HG03520 (cell line): ENCODE measurements at regions not wholly inside any gene's neighbourhood (a gene's known extent, or its start where the extent isn't known, plus 50 kb on each side); places are given as distances from the start of the nearest gene placed in this dataset.
"Not testable (repeated sequence)": the region's sequence is repeated elsewhere in the genome, so short reads cannot be mapped to it uniquely, and the experiment has no call there.

Source experiments
- ATAC-seq: cut with Tn5 transposase; IDR thresholded peaks from one replicate; pipeline ENCODE4 v1.9.1; 2021; ENCODE audit warnings: mild to moderate bottlenecking, moderate library complexity; ENCODE audit not compliant: unreplicated experiment

GRCh38 chr3:72660270-72661114 is 187.8 kb downstream of the SHQ1 start:
- no peak for ATAC-seq

GRCh38 chr3:72659596-72659995 is 188.6 kb downstream of the SHQ1 start:
- no peak for ATAC-seq

GRCh38 chr3:72659188-72659587 is 189.1 kb downstream of the SHQ1 start:
- ATAC-seq: no peak

GRCh38 chr3:72658466-72659100 is 189.7 kb downstream of the SHQ1 start:
- no peak for ATAC-seq

- ATAC-seq: no peak
These were observed 190.6 kb downstream of the SHQ1 start for GRCh38 chr3:72657666-72658065.

DNA sequence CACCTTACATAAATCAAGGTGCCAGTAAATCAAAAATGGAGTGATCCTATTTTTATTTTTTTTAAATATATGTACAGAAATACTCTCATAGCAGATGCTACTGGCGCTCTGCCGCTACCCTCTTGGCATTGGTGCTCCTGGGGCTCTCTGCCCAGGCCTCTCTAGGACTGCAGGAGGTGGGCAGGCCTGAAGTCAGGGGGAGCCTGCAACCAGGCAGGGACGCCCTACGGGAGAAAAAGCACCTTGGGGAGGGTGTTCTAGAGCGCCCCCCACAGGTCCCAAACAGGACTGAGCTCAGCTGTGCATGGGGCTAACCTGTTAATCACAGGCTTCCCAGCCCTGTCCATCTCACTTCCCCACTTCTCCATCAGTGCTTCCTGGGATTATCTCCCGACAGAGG is 192.5 kb downstream of the SHQ1 start:
- ATAC-seq: no peak

GRCh38 chr3:72655131-72655551 is 193.1 kb downstream of the SHQ1 start:
- ATAC-seq: no peak

DNA sequence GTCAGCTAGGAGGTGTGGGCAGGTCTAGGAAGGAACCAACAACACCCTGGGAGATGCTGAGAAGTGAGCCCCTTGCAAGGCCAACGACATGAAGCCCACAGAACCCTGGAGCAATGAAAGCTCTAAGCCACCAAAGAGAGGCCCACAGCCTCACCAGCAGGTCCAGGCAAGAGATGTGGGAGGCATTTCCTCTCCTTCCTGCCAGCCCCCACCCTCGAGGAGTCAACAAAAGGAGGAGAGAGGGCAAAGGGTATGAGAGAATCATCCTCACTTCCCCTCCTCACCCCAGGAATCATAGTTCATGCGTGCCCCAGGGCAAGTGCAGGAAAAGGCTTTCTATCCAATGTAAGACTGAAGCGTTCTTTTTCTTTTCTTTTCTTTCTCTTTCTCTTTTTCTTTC is 195.8 kb downstream of the SHQ1 start:
- ATAC-seq: no peak

- ATAC-seq: no peak
These were observed 196.7 kb downstream of the SHQ1 start for GRCh38 chr3:72651498-72651897.

GRCh38 chr3:72646263-72646662 is 202.0 kb downstream of the SHQ1 start:
- ATAC-seq: no peak

DNA sequence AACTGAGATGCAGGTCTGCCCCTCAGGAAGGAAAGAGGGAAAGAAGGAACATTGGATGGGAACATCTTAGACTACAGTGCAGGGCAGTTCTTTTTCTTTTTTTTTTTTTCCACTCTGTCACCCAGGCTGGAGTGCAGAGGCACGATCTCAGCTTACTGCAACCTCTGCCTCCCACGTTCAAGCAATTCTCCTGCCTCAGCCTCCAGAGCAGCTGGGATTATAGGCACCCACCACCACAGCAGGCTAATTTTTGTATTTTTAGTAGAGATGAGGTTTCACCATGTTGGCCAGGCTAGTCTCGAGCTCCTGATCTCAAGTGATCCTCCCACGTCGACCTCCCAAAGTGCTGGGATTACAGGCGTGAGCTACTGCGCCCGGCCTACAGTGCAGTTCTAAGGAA is 204.6 kb downstream of the SHQ1 start:
- not testable (repeated sequence) for ATAC-seq

DNA sequence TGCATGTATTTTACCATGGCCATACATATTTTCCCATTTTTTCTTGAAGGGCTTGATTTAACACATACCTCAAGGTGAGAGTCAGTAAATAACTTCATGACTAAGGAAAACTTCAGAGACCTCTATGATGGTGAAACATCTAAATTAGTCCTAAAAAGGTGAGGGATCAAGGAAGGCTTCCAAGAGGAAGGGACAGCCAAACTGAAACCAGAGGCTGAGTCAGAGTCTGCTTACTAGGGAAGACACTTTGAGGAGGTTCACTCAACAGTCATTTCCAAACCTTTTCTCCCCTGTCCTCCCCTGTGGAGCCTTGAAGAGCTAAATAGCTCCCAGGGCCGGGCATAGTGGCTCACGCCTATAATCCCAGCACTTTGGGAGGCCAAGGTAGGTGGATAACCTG is 206.6 kb downstream of the SHQ1 start:
- ATAC-seq: no peak

GRCh38 chr3:72641072-72641471 is 207.2 kb downstream of the SHQ1 start:
- no peak for ATAC-seq

DNA sequence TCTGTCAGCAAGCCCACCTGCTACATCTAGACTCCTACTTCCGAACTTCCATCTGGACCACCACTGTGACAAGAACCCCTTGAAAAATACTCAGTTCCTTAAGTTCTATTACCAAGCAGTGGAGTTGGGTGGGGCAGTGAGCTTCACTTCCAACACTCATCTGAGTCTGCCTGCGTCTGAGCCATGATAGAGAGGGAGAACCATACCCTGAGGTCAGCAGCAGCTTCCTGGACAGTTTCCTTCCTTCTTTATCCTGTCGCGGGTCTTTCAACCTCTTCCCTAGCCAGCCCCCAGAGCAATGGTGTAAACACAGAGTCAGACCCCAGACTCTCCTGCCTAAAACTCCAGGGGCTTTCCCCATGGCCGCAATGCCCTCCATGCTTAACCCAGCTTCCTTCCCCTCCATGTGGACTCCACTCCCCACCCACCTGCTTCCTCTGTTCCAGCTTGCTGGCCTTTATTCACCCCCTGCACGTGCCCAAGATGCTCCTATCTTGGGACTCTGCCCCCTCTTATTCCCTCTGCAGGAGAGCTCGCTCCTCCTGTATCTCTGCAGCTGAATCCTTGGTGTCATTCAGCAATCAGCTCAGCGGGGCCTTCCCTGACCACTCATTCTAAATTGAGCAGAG is 211.2 kb downstream of the SHQ1 start:
- ATAC-seq: no peak

GRCh38 chr3:72635551-72635950 is 212.7 kb downstream of the SHQ1 start:
- ATAC-seq: no peak

DNA sequence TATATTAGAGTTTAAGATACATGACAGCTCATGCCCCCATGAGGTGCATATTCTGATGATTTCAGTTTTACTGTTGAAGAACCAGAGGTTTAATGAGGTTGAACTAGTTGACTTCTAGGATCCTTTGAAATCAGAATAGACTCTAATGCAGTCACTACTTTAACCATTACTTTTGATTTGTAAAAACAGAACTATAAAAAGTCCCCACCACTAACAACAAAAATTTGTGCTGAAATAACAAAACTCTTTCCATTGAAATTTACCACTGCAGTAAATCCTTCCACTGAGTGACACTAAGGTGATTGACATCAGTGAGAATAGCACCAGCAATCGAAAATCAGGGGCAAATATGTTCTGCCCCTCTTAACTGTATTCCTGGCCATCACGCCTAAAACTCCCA is 214.1 kb downstream of the SHQ1 start:
- ATAC-seq: peak; percentile 38

DNA sequence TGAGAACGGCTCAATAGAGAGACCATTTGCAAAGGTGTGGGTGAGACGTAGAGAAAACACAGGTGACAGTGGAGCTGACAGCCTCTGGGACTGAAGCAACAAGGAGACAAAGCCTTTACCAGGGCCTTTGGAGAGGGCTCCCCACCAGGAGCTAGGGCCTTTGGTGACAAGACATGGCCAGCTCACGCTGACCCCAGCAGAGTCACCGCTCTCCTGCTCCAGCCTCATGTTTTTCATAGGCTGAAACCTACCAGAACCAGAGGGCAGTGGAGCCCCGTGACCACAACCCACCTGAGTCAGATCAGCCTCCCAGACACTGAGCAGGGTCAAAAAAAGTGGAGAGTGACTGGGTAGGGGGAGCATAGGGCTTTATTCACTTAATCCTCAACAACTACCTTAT is 214.7 kb downstream of the SHQ1 start:
- no peak for ATAC-seq

DNA sequence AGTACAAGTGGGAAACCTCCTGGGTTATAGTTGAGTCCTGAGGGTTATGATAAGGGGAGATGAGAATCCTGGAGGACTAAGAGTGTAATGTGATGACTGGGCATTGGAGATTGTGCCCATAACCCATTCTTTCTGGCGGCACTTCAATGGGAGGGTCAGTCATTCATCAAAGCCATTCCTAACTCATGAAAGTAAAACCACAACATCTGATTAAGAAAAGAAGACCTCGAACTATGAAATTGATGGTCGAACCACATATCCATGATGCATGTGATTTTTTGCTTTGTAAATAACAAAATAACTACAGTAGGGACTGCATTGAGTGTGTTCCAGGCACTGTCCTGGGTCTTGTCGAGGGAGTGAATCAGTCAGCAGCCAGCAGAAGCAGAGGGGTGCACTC is 215.1 kb downstream of the SHQ1 start:
- ATAC-seq: no peak

DNA sequence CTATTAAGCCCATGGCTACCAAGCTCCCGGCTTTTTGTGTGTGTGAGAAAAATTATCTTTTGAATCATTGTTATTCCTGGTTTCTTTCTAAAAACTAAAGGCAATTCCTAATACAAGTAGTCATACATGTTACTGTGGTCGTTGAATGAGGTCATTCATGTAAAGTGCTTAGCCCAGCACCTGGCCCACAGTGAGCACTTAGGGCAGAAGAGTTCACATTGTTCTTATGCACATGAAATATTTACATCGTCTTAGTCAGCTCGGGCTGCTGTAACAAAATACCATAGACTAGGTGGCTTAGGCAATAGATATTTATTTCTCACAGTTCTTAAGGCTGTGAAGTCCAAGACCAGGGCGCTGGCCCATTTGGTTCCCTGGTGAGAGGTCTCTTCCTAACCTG is 216.1 kb downstream of the SHQ1 start:
- no peak for ATAC-seq

DNA sequence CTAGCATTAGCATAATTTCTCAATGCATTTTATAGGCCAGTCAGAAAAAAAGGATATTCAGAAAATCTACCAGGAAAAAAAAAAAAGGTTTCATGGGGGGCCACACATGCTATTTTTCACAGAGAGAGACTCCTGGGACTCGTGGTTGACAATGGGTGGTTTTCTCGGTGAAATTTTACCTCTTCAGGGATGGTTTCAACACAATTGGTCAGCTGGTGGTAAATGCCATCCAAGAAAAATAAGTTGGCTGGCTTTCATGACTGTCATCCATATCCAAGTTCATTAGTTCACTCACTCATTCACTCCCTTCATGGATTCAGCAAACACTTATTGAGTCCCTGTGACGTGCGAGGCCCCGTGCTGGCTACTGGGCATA is 217.3 kb downstream of the SHQ1 start:
- ATAC-seq: no peak

- ATAC-seq: no peak
These were observed 217.8 kb downstream of the SHQ1 start for GRCh38 chr3:72630327-72630968.

DNA sequence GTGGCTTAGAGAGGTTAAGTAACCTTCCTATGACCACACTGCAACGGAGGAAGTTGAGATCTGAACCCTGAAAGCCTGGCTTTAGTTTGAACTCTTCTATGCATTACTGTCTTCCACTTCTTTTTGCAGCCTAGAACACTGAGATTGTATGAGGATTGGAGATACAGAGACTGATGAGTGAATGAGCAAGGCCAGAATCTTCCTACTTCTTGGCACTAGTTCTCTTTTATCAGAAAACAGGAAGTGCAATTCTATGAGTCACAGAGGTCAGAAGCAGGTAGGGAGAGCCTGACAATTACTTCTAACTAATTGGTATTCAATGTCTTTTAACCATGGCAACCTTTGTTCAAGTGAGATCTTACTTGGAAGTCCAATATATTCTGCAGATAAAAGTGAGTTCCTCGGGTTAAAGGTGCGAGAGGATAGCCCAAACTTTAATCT is 219.0 kb downstream of the SHQ1 start:
- peak; percentile 52 for ATAC-seq
